Right lung (tissue), 2 donors: ENCODE measurements at regions not wholly inside any gene's neighbourhood (a gene's known extent, or its start where the extent isn't known, plus 50 kb on each side); places are given as distances from the start of the nearest gene placed in this dataset.
"Not testable (repeated sequence)": the region's sequence is repeated elsewhere in the genome, so short reads cannot be mapped to it uniquely, and the experiment has no call there.

Experiments
- DNase-seq, 2 donors: peaks; one replicate each; pipeline ENCODE4 v3.0.0-alpha.2; 2013

DNA sequence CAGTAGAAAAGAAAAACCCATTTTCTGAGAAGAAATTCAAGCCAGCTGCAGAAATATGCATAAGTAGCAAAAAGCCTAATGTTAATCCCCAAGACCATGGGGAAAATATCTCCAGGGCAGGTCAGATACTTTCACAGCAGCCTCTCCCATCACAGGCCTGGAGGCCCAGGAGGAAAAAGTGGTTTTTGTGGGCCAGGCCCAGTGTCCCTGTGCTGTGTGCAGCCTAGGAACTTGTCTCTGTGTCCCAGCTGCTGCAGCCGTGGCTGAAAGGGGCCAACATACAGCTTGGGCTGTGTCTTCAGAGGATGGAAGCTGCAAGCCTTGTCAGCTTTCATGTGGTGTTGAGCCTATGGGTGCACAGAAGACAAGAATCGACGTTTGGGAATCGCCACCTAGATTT lies 581.0 kb downstream of the C4orf33 start:
- DNase-seq: no peak

DNA sequence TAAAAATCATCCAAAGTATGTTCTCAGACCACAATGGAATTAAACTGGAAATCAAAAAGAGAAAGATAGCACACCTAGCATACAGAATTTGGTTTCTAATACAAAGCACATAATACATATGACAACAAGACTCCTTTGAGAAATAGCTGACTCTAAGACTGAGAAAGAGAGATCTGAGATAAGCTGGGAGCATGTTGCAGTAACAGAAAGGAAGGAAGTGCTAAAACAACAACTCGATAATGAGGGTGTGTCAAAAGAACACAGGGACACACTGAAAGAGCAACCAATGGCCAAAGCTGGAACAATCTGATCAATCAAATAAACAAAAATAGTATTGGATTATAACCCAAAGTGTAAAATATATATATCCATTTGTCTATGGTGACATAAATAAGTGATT lies 586.6 kb downstream of the C4orf33 start:
- no peak for DNase-seq

DNA sequence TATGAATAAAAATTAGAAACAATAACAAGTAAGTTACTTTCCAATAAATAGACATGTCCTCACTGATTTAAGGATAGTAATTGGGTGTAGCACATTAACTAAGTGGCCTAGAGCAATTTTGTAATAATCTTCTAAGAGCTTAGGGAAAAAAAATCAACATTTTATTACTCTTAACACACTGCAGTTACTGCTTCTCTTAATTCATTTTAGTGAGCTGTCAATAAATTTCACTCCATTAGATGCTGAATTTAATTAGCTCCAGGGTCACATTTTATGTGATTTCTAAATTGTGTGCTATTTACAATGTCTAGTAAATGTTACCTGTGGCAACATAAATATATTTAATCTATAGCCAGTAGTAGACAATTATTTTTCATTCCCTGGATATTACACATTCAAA lies 612.0 kb downstream of the C4orf33 start:
- no peak for DNase-seq

DNA sequence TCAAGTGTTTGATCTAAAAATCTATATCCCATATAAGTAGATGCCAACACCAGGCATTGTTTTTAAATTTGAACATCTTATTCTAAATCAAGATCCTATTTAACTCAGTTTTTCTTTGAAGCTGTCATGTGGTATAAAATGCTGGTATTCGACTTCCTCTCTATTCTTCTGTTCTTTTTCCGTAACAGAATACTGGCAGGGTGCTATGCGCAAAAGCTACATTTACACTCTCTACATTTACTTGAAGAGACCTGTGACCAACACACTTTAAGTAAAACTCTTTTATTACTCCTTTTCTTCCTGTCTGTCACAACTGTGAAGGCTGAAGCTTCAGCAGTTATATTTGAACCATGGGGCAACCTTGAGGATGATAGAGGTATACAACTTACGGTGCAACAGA lies 612.8 kb downstream of the C4orf33 start:
- no peak for DNase-seq

DNA sequence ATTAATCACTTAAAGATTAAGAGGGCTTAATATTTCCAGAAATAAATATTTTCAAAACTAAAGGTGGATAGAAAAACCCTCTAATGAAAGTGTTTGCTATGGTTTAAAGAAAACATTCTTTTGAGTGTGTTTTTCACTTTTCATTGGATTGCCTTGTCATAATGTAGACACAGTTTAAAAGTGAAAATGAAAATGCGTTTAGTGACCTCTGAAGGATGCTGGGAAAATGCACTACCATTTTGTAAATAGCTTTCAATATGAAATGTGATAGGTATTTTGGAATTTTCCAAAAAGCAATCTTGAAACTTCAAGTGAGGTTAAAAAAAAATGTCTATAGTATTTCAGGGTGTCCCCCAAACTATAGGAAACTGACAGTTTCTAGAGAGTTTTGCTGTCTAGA lies 642.2 kb downstream of the C4orf33 start:
- no peak for DNase-seq

DNA sequence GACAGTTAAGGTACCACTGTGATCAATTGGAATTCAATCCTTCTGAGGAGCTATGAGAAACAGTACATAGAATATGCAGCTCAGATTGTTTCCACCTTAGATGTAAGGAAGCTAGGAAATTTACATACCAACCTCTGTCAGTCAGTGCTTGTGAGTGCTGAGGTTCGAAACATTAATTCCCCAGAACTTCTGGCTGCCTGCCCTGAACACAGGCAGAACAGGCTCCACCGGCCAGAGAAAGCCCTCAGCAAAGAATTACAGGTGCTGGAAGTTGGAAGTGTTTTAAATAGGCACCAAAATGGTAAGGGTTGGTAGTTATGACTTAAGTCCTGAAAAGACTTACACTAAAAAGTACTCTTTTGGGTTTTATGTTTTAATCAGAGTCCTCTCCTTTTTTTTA lies 651.8 kb downstream of the C4orf33 start:
- DNase-seq: peak; percentile 39 to 41

DNA sequence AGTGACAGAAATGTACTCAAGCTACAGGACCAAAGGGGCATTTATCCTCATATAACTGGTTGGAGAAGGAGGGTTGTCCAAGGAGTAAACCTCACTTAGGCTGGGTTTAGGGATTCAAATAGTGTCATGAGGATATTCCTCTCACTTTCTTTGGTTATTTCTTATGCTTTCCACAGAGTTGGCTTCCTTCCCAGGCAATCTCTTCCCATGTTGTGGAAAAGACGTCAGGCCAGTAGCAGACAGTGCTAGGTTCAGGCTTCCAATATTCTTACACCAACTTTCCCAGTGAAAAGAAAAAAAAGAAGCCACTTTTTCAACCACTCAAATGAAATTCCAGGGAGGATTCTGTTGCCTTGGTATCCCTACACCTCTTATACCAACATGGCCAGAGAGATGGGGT lies 653.0 kb downstream of the C4orf33 start:
- no peak for DNase-seq

DNA sequence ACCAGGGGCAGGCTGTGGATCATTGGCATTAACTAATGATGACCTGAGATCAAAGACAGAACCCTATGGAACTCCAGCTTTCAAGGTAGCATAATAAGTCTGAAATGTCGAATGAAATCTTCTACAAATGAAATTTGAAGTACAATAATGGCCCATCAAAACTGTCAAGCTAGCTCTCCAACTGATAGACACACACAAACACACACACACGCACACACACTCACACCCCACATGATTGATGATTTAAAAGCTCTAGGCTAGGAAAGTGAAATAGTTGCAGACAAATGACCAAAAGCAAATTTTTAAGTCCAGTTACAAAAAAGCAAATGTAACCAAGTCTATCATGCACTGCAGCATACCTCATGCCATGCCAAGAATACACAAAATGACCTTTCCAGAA lies 655.7 kb downstream of the C4orf33 start:
- DNase-seq: no peak

DNA sequence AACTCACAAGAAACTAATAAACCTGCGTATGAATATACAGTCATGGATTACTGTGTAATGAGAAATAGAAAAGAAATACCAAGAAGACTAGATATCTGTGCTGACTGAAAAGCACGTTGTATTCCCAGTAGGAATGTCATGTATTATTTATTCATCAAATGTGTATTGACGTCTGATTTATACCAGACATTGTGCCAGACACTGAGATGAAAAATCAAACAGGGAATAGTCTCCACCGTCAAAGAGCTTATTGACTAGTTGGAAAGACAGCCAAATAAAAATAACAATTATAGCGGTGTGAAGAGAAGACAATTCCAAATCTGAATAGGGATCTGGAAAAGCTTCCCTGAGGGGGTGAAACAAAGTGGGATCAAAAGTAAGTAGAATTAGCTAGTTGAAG lies 687.6 kb downstream of the C4orf33 start:
- DNase-seq: no peak

DNA sequence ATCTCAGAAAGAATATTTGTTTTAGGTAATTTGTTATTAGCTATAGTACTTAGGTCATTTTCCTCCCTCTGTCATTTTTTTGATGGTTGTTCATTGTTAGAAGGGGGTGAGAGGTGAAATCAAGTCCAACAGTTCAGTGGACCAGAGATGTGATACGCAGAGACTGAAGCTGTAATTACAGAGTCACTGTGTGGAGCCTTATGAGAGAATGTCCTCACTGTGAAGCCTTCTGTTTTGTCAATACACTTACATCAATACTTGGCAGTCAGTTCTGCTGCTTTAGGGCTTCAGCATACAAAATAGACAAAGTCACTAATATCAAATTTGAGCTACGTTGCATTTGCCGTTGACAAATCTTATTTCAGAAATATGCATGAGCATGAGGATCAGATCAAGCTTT lies 692.5 kb downstream of the C4orf33 start:
- DNase-seq: no peak

DNA sequence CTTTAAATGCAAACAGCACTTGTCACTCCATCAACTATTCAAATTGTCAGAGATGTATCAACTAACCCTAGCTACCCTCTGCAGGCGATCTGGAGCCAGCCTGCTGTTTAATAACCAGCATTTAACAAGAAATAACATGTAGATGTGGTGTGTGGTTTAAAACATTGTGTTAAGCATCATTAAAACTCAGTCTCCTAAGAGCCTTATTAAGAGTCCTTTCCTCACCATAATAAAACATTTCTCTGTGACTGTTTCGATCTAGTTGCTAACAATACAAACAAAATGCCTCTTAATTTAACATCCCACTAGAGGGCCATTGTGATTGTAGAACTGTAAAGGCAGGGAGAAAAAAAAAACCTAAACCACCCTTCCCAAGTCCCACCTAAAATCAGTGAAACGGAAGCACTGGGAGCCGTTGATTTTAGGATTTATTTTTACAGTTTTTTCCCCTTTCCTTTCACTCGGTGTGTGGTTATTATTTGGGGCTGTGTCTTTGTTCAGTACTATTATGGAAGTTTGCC lies 708.6 kb downstream of the C4orf33 start:
- no peak for DNase-seq

DNA sequence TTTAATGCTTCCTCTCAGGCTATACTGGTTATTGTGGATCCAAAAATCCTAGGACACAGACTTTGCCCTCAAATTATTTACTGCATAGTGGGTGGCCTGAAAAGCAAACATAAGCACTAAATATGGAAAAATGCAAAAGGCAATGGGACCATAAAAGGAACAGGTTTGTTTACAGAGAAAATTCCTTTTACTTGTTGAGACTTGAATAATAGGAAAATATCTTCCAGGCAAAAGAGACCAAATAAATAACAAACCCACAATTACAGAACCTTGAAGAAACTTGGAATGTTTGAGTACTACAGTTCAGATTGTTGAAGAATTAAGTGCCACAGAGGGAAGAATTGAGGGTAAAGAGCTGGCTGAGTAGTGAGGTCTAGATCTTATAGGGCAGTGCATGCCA lies 711.0 kb downstream of the C4orf33 start:
- no peak for DNase-seq

DNA sequence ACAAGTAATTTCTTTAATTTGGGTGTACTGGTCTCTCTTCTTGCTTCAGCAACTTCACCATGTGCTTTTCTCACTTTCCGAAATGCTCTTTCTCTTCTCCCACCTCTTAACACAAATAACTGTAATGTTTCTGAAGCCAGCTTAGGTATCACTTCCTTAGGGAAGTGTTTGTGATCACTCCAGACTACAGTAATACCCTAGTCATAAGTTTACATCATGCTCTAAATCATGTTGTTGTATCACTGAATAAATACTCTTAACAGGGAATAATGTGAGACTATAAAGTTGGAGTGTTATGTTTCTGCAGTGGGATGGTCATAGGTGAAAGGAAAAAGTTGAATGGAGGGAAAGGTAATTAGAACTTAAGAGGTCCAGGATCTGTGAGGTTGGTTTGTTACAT lies 712.3 kb downstream of the C4orf33 start:
- DNase-seq: no peak

DNA sequence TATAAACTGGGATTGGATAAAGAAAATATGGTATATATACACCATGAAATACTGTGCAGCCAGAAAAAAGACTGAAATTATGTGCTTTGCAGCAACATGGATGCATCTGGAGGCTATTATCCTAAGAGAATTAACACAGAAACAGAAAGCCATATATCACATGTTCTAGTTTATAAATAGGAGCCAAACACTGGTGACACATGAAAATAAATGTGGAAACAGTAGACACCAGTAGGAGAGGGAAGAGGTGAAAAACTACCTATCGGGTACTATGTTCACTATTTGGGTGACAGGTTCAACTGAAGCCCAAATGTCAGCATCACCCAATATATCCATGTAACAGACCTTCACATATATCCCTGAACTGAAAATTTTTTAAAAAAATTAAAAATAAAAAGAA lies 725.1 kb downstream of the C4orf33 start:
- DNase-seq: no peak

DNA sequence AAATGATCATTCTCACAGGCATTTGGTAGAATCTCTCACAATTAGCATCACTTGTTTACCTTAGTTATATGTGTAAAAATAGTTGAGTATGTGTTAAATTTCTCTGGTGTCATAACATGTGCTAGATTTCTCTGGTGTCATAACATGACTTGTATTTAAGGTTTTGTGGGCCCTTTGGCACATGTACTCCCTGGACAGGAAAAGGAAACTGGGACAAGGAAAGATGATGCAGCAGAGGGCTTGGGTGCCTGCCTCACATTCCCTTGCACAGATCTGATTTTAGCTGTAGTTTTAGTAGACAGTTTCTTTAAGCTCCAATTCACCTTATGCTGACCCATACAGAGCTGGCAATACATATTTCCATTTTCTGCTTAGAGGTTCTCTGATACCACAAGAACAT lies 726.0 kb downstream of the C4orf33 start:
- no peak for DNase-seq

DNA sequence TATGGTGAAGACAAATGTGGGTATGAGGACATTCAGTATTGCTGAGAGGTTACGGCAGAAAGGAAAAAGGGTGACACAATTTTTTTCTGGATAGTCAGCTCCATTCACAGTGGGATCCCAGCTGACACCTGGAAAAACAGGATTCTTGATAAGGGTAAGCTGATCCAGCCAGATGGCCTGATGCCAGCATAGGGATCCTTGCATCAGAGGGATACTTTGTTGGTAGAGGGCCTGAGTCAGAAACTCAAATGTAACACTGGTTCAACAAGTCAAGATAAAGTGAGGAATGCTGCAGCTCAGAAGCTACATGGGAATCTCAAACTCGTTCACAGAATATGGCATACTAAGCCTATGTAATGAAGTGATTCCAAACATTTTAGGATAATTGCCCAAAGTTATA lies 726.7 kb downstream of the C4orf33 start:
- DNase-seq: peak in 1 of 2 donors; percentile 1

DNA sequence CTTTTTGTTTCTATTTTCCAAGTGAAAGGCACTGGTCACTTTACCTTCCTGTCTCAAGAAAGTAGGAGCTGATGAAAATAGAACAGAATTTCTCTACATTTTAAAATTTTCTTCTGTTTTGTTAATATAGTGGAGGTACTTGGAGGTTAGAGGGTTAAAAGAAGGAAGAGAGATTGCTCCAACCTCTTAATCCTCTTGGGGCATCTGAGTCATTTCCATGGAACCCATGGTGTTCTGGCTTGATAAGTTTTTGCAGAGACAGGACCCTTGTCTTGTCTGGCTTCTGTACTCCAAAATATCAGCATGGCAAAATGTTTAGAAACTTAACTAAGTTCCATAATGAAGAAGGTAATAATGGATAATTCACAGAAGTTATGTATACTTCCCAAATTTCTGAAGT lies 727.2 kb downstream of the C4orf33 start:
- DNase-seq: no peak

DNA sequence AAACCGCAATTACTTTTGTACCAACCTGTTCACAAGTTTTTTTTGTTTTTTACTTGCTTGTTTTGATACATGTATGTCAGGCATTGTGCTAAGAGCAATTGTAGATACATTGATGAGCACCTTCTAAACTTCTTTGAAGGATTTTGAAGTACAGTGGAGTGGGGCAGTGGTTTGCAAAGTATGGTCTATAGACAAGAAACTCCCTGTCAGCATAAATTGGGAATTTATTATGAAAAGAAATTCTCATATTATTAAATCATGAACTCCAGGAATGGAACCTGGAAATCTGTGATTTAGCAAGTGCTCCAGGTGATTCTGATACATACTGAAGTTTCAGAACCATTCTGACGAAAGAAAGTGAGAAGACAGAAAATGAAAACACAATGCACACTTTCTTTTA lies 733.4 kb downstream of the C4orf33 start:
- DNase-seq: no peak

DNA sequence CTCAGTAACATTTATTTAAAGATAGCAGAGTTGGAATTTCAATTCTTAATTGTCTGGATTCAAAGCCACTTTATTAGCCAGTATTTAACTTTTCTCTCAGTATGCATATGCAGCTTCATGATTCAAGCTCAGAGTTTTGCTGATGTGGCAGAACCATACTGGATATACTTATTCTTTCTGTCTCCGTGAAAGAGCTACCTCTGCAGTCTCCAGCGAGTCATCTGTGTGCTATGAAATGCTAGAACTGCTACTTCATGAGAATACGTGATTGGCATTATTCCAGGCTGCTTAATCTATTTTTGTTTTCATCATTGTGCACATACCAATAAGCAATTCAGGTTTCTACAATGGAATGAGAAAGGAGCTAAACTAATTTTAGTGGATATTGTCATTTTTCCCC lies 743.7 kb downstream of the C4orf33 start:
- DNase-seq: no peak

DNA sequence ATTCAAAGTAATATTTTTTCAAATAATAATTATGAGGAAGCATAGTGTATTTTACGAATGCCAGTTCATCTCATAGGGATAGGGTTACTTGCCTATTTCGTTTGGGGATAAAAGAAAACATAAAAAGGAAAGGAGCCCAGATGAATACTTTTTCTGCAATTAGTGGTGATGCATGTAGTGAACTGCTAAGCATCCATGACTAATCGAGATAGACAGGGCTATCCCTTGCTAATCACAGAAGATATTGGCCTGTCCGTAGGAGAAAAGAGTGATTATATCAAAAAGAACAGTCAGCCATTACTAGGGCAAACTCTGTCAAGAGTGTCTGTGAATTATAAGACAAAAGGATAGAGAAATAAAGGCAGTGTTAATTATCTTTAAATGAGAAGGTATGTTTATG lies 746.1 kb downstream of the C4orf33 start:
- DNase-seq: no peak

DNA sequence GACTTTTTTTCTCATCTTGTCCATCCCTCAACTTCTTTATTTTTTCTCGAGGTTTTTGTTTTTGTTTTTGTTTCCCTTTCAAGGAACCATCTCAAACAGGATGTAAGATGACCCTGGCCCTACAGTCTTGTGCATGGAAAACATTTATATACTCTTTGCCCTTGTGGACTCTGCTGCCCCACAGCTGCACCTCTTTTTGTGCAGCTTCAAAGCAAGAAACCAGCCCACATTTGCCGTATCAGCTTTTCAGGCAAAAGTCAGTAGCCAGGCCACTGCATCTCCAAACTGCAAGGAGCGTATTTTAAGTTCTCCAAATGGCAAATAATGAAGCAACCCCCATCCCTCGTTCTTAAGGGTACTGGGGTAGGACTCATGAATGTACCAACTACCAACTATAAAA lies 756.5 kb downstream of the C4orf33 start:
- no peak for DNase-seq

DNA sequence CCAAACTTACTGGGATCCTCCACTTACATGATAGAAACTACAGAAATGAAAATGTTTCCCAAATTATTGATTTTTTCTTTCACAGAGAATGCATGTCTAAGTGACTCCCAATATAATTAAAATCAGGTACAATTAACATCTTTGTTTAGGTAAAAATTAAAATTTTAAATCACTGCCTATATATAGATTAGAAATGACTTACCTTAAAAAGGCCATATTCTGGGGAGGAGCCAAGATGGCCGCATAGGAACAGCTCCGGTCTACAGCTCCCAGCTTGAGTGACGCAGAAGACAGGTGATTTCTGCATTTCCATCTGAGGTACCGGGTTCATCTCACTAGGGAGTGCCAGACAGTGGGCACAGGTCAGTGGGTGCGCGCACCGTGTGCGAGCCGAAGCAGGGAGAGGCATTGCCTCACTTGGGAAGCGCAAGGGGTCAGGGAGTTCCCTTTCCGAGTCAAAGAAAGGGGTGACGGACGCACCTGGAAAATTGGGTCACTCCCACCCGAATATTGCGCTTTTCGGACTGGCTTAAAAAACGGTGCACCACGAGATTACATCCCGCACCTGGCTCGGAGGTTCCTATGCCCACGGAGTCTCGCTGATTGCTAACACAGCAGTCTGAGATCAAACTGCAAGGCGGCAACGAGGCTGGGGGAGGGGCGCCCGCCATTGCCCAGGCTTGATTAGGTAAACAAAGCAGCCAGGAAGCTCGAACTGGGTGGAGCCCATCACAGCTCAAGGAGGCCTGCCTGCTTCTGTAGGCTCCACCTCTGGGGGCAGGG lies 757.9 kb downstream of the C4orf33 start:
- DNase-seq: not testable (repeated sequence)

DNA sequence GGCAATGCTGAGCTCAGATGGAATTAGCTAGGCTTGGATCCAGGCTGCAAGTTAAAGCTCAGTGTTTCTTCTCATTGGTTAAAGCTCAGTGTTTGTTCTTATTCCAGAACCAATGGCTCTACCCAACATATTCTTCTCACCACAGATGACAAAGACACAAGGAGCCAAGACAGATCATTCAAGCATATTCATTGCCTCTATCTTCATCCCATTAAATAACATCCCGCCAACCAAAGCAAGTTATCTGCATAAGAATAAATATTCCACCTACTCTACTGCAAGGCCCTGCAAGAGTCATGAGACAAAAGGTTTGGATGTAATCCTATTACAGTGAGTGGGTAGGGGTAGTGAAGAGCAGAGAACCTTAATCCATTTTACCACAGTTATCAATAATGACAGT lies 766.5 kb downstream of the C4orf33 start:
- DNase-seq: no peak

DNA sequence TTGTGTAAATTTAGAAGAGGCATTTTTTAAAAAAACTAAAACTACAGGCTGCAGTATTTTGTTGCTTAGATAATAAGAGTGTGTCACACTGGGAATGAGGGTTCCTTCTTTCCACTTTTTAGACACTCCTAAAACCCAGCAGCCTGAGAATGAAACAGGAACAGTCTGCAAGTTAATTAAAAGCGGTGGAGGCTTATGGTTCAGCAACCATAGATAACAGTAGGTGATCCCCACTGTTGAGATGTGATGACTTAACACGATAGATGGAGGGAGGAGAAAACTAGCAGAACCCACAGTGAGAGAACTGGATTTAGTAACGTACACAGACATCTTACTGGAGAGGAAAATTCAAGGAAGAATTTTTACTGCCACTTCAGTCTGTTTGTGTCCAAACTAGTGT lies 767.3 kb downstream of the C4orf33 start:
- DNase-seq: no peak
